HG03045 (cell line): ENCODE measurements at regions not wholly inside any gene's neighbourhood (a gene's known extent, or its start where the extent isn't known, plus 50 kb on each side); places are given as distances from the start of the nearest gene placed in this dataset.
"Not testable (repeated sequence)": the region's sequence is repeated elsewhere in the genome, so short reads cannot be mapped to it uniquely, and the experiment has no call there.

Source experiments
- ATAC-seq: cut with Tn5 transposase; IDR thresholded peaks from one replicate; pipeline ENCODE4 v1.9.1; 2021; ENCODE audit warnings: mild to moderate bottlenecking, moderate library complexity; ENCODE audit not compliant: unreplicated experiment

- no peak for ATAC-seq
Measured at GRCh38 chr20:24831232-24831631, 117.8 kb upstream of the CST7 start.

- no peak for ATAC-seq
Measured at GRCh38 chr20:24832518-24832917, 116.6 kb upstream of the CST7 start.

GRCh38 chr20:24833592-24833991, 115.5 kb upstream of the CST7 start:
- no peak for ATAC-seq

- no peak for ATAC-seq
Measured at GRCh38 chr20:24834310-24834709, 114.8 kb upstream of the CST7 start.

- ATAC-seq: no peak
Measured at GRCh38 chr20:24835195-24835594, 113.9 kb upstream of the CST7 start.

DNA sequence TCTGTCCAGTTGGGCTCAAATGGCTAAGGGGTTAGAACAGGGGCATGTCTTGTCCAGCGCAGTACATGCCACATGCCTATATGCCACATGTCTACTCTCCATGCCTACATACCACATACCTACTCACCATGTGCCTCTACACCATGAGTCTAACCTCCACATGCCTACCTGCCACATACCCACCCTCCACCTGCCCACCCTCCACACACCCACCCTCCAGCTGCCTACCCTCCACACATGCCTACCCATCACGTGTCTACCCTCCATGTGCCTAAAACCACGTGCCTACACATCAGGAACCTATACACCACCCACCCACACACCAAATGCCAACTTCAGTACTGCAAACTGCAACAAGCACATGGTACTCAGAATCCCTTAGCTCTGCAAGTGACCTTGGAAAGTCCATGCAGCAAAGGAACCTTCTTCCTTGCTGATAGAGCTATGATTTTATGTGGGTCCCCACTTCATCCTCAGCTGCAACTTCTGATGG, 113.0 kb upstream of the CST7 start:
- ATAC-seq: no peak

GRCh38 chr20:24836661-24837299, 112.3 kb upstream of the CST7 start:
- no peak for ATAC-seq

DNA sequence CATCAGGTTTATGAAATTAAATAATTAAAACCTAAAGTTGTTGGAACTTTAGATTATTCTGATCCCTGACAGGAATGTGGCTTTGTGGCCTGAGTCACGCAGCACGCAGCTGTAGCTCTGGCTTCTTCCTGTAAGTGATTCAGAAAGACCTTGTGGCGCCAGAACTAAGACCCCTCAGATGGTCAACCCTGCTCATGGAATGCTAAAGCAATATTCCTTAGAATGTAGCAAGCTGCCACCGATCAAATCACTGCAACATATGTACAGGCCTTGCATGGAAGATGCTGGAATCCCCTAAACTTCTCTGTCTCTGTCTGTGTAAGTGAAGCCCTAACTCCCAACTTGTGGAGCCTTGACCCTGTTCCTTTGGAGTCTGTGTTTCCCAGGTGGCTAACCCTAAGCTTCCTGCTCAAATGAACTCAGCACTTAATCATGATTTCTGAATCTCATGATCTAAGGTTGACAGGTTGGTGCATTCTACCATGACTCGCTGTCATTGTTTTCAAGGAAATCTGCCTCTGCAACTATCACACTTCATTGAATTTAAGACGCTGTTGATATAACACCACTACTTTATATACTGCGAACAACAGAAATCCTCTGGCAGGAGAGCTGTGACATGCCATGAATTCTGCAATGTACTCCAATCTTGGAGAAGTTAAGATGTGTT, 111.2 kb upstream of the CST7 start:
- no peak for ATAC-seq

DNA sequence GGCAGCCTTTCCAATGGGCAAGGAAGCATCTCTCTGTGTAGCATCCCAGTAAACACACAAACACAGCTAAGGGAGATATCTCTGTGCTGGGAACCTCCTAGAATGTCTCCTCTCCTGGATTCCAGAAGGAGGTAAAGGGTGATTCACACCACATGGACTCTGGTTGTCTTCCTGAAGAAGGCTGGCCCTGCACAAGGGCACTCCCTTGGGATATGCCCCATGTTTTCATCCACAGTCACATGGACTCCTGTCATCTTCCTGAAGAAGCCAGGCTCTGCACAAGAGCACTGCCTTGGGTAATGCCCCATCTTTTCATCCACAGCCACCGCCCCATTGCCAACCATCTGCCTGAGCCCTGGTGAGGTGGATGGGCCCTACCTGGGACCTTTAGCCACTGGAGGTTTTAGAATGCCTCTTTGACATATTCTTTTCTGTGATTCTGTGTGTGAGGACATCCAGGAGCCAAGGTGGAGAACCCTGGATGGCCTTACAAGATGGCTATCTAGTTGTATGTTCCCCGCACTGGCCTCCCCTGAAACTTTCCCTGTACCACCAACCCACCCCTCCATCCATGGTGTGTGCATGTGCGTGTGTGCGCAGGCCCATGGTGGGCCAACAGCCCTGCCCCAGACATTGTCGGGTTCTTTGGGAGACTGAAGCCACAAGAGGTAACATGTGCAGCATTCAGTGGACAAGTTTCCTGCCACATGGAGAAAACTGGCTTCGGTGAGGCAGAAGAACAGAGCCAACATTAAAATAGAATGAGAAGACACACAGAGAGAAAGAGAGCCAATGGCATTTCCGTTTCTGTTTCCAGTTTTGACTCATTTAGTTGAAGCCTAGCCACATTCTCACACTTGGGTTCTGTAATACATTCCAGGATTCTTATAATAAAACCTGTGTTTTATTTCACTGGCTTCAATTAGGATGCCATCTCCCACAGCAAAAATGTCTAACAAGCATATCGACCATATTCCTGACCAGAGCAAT, 110.2 kb upstream of the CST7 start:
- no peak for ATAC-seq

DNA sequence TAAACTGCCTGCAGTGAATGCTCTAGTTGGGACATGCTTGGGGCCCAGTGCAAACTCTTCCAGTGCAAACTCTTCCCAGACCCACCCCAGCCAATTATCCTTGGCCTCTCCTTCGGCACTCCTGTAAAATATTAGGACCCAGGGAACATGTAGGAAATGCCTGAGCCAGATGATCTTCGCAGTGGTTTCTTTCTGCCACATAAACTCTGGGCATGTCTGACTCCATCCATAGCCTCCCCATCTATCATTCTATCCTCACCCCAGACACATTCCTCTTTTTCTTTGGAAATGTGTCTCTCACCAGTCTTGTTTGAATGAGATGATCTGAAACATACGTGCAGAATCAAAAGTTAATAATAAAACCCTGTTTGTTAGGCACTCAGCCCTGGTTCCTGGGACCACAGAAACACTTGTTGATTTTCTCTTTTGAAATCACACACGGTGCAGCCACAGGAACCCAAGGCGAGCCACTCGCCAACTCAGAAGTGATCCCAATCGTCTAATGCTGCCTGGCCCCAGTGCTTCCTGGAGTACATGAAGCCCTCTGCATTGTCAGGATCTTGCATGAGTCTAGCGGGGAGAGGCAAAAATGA, 108.9 kb upstream of the CST7 start:
- ATAC-seq: no peak

DNA sequence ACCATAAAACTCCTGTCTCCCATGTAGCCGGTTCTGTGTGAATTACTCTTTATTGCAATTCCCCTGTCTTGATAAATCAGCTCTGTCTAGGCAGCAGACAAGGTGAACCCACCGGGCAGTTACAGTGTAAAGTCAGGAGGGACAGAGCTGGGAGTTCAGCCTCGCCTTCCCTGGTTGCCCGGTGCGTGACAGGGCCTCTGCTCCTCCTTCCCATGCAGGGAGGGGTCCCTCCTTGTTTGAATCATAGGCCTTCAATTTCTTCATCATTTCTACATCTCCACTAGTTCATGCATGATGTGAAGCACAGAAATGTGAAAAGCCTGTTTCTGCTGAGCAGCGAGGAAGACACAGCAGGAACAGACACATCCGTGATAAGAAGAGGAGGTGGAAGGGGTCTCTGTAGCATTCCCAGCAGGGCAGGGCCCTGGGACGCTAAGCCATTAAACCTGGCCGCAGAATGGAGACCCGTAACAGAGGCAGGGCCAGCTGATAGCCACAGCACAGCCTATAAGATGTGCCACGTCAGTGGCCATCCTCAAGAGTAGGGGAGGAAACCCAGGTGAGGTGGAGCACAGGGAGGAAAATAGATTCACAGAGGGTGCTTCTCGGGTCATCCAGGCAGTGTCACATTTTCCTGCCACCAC, 106.7 kb upstream of the CST7 start:
- no peak for ATAC-seq

- ATAC-seq: peak; percentile 96
Measured at GRCh38 chr20:24842918-24843715, 106.0 kb upstream of the CST7 start.

DNA sequence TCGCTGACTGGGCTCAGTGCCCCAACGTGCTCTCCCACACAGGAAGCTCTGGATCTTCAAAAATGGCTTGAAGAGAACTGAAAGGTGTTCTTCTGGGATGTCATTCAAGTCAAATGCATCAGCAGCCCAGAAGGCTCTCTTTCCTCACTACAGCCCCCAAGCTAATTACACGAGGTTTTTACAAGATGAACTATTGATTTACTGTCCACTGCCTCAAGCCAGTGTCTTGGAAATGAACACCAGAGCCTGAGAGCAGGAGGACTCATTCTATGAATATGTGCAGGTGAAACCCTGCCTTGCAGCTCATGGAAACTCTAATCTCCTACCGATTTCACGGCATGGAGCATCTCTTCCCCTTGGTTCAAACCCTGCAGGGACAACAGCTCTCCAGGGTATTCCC, 98.9 kb upstream of the CST7 start:
- ATAC-seq: no peak

DNA sequence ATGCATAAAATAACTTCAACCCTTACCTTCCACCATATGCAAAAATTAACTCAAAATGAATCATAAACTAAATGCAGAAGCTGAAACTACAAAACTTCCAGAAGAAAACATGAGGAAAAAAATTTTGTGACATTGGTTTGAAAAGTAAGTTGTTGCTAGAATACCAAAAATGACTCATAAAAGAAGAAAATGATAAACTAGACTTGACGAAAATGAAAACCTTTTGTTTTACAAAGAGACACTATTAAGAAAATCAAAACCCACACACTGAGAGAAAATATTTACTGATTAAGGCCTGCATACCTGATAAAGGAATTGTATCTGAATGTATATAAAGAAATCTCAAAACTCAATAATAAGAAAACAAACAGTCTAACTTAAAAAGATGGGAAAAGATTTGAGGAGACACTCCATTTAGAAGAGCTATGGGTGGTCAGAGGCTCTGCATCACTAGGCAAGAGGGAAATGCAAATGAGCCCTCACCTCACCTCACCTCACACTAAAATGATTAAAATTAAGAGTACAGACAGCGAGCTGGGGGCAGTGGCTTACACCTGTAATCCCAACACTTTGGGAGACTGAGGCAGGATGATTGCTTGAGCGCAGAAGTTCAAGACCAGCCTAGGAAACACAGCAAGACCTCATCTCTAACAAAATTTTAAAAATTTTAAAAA, 97.6 kb upstream of the CST7 start:
- ATAC-seq: no peak

- no peak for ATAC-seq
Measured at GRCh38 chr20:24853916-24854315, 95.2 kb upstream of the CST7 start.

GRCh38 chr20:24855848-24856247, 93.2 kb upstream of the CST7 start:
- no peak for ATAC-seq

DNA sequence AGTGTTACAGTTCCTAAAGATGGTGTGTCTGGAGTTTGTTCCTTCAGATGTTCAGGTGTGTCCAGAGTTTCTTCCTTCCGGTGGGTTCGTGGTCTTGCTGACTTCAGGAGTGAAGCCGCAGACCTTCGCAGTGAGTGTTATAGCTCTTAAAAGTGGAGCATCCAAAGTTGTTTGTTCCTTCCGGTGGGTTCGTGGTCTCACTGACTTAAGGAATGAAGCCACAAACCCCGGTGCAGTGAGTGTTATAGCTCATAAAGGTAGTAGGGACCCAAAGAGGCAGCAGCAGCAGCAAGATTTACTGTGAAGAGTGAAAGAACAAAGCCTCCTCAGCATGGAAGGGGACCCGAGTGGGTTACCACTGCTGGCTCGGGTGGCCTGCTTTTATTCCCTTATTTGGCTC, 90.6 kb upstream of the CST7 start:
- not testable (repeated sequence) for ATAC-seq

GRCh38 chr20:24859539-24859938, 89.5 kb upstream of the CST7 start:
- ATAC-seq: no peak

DNA sequence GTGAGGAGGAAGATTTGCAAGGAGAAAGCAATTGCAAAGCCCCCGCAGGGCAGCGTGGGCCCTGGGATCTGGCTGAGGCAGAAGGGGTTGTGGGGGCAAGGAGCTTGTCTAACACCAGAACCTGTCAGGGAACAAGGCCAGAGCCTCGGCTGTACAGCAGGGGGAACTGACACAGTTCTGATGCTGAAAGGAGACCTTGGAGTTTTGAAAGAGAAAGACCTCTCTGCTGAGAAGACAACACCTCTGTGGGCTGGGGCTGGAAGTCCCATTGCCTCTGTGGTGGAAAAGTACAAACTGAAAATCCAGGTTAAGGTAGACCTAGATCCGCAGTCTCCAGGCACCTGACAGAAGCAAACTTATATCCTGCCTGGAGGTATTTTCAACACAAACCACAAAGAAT, 86.9 kb upstream of the CST7 start:
- ATAC-seq: no peak
